SK-N-SH (cell line): ENCODE measurements at regions not wholly inside any gene's neighbourhood (a gene's known extent, or its start where the extent isn't known, plus 50 kb on each side); places are given as distances from the start of the nearest gene placed in this dataset.

Experiments used
- CTCF ChIA-PET: fragments of 300-600, 350-600 bp; formaldehyde crosslinking; extraction: SDS; loops from one replicate; lab custom pipeline; 2021; lab: Yijun Ruan, JAX
- POLR2A ChIA-PET: fragments of 350-600 bp; sonication (Branson Sonifier 250); formaldehyde crosslinking; extraction: SDS; loops from one replicate; lab custom pipeline; 2020; ENCODE audit warnings: antibody characterized with exemption, inconsistent platforms; lab: Yijun Ruan, JAX
- DNase-seq: peaks from one replicate; pipeline ENCODE4 v3.0.0; 2012
- H2AFZ ChIP-seq: fragments of 200-600 bp; sonication (generic); 2 replicates; pipeline ENCODE4 v1.8.1; 2016; ENCODE audit warnings: antibody characterized with exemption, mild to moderate bottlenecking, low read depth
- H3F3A ChIP-seq: fragments of 200-600 bp; sonication (generic); replicated peaks from 2 replicates; pipeline ENCODE3; 2016; ENCODE audit warnings: antibody characterized with exemption, mild to moderate bottlenecking; ENCODE audit not compliant: insufficient read depth
- H3K27ac ChIP-seq, 2 experiments: fragments of 200-500 bp in 1 of 2; fragments of 200-600 bp in 1 of 2; sonication (Bioruptor generic) in 1 of 2; sonication (generic), shearing (Covaris generic) in 1 of 2; 2 replicates each; pipeline versions ENCODE4 v1.5.1 to v1.6.1; 2014 to 2016; ENCODE audit warnings: low read depth in 2 of 2, inconsistent platforms in 1 of 2, low read length in 1 of 2, mild to moderate bottlenecking in 1 of 2, mixed read lengths in 1 of 2
- H3K27me3 ChIP-seq: fragments of 200-600 bp; sonication (generic), shearing (Covaris generic); 2 replicates; pipeline ENCODE4 v1.6.1; 2016; ENCODE audit warnings: mixed run types; ENCODE audit not compliant: insufficient read depth
- H3K36me3 ChIP-seq, 2 experiments: fragments of 200-500 bp in 1 of 2; fragments of 200-600 bp in 1 of 2; sonication (Bioruptor generic) in 1 of 2; sonication (generic) in 1 of 2; replicated peaks in 1 of 2; 2 replicates each; pipeline versions ENCODE3 to v1.5.1; 2014 to 2016; ENCODE audit warnings: low read length in 1 of 2, mild to moderate bottlenecking in 1 of 2; ENCODE audit not compliant: insufficient read depth in 2 of 2, control insufficient read depth in 1 of 2
- H3K4me1 ChIP-seq, 2 experiments: fragments of 200-500 bp in 1 of 2; fragments of 200-600 bp in 1 of 2; sonication (Bioruptor generic) in 1 of 2; sonication (generic), shearing (Covaris generic) in 1 of 2; 2 replicates each; pipeline versions ENCODE4 v1.5.1 to v1.6.1; 2014 to 2016; ENCODE audit warnings: low read depth in 1 of 2, low read length in 1 of 2, mixed run types in 1 of 2; ENCODE audit not compliant: insufficient read depth in 2 of 2, control insufficient read depth in 1 of 2
- H3K4me2 ChIP-seq: fragments of 200-600 bp; sonication (generic), shearing (Covaris generic); 2 replicates; pipeline ENCODE4 v1.6.1; 2017; ENCODE audit warnings: mixed run types
- H3K4me3 ChIP-seq, 2 experiments: fragments of 200-500 bp in 1 of 2; fragments of 200-600 bp in 1 of 2; sonication (Bioruptor generic) in 1 of 2; sonication (generic), shearing (Covaris generic) in 1 of 2; 2 replicates each; pipeline versions ENCODE4 v1.5.1 to v1.8.1; 2014 to 2016; ENCODE audit warnings: low read depth in 2 of 2, inconsistent platforms in 1 of 2, low read length in 1 of 2, mild to moderate bottlenecking in 1 of 2, mixed read lengths in 1 of 2, moderate library complexity in 1 of 2
- H3K79me2 ChIP-seq: fragments of 200-600 bp; sonication (generic); 2 replicates; pipeline ENCODE4 v1.8.1; 2017; ENCODE audit warnings: mild to moderate bottlenecking; ENCODE audit not compliant: insufficient read depth
- H3K9ac ChIP-seq: fragments of 200-600 bp; sonication (generic); 2 replicates; pipeline ENCODE4 v1.6.1; 2017; ENCODE audit warnings: mixed run types
- H3K9me2 ChIP-seq: fragments of 200-600 bp; sonication (generic); 2 replicates; pipeline ENCODE4 v1.6.1; 2017; ENCODE audit warnings: mixed run types
- H3K9me3 ChIP-seq: fragments of 200-600 bp; sonication (generic); 2 replicates; pipeline ENCODE4 v1.6.1; 2017; ENCODE audit warnings: mixed run types, mild to moderate bottlenecking, moderate library complexity
- H4K20me1 ChIP-seq: fragments of 200-600 bp; sonication (generic); 2 replicates; pipeline ENCODE4 v1.6.1; 2017; ENCODE audit warnings: mild to moderate bottlenecking, mixed run types; ENCODE audit not compliant: insufficient read depth
- CHD2 ChIP-seq: fragments of 150-350 bp; IDR thresholded peaks from 2 replicates; pipeline ENCODE4 v1.6.1; 2018; ENCODE audit warnings: low read length; ENCODE audit not compliant: partially characterized antibody
- CTCF ChIP-seq: fragments of 200-600 bp; sonication (generic); IDR thresholded peaks from 2 replicates; pipeline ENCODE4 v1.6.1; 2017; ENCODE audit warnings: antibody characterized with exemption, mild to moderate bottlenecking, moderate library complexity
- ELF1 ChIP-seq: IDR thresholded peaks from 2 replicates; pipeline ENCODE4 v1.4.0; 2012
- FOSL2 ChIP-seq: IDR thresholded peaks from 2 replicates; pipeline ENCODE4 v1.4.0; 2012; ENCODE audit warnings: low read depth, mild to moderate bottlenecking, moderate library complexity, borderline replicate concordance
- FOXM1 ChIP-seq: IDR thresholded peaks from 2 replicates; pipeline ENCODE4 v1.4.0; 2012; ENCODE audit warnings: low read depth, mild to moderate bottlenecking
- GABPA ChIP-seq: IDR thresholded peaks from 2 replicates; pipeline ENCODE4 v1.4.0; 2012; ENCODE audit warnings: low read depth, mild to moderate bottlenecking
- GATA2 ChIP-seq: sonication (generic); formaldehyde crosslinking; IDR thresholded peaks from 2 replicates; pipeline ENCODE4 v1.5.0; 2020; ENCODE audit warnings: mild to moderate bottlenecking, missing genetic modification reagents
- MXI1 ChIP-seq: IDR thresholded peaks from 2 replicates; pipeline ENCODE4 v1.6.1; 2012; ENCODE audit warnings: mild to moderate bottlenecking, low read depth, low read length, improper control_type of control experiment
- PBX3 ChIP-seq: IDR thresholded peaks from 2 replicates; pipeline ENCODE4; 2012
- RAD21 ChIP-seq: IDR thresholded peaks from 2 replicates; pipeline ENCODE4 v1.6.1; 2012; ENCODE audit warnings: mild to moderate bottlenecking, low read length
- RCOR1 ChIP-seq: fragments of 150-350 bp; IDR thresholded peaks from 2 replicates; pipeline ENCODE4 v1.6.1; 2017; ENCODE audit warnings: antibody characterized with exemption, low read length
- RFX5 ChIP-seq: IDR thresholded peaks from 2 replicates; pipeline ENCODE4 v1.6.1; 2012; ENCODE audit warnings: mild to moderate bottlenecking, improper control_type of control experiment, low read length
- RXRA ChIP-seq: IDR thresholded peaks from 2 replicates; pipeline ENCODE4 v1.4.0; 2012; ENCODE audit warnings: low read depth, mild to moderate bottlenecking, borderline replicate concordance
- SIN3A ChIP-seq: IDR thresholded peaks from 2 replicates; pipeline ENCODE4 v1.6.1; 2012; ENCODE audit warnings: low read depth, mild to moderate bottlenecking, low read length, moderate library complexity, borderline replicate concordance
- TAF1 ChIP-seq: IDR thresholded peaks from 2 replicates; pipeline ENCODE4 v1.6.1; 2012; ENCODE audit warnings: low read depth, mild to moderate bottlenecking, low read length, moderate library complexity, borderline replicate concordance
- TCF12 ChIP-seq: IDR thresholded peaks from 2 replicates; pipeline ENCODE4 v1.4.0; 2012
- USF1 ChIP-seq: IDR thresholded peaks from 2 replicates; pipeline ENCODE4 v1.4.0; 2012; ENCODE audit warnings: low read depth, borderline replicate concordance
- YY1 ChIP-seq: IDR thresholded peaks from 2 replicates; pipeline ENCODE4 v1.4.0; 2012; ENCODE audit warnings: low read depth, mild to moderate bottlenecking
- WGBS: methylation state at CpG from one replicate; pipeline ENCODE4 v1.1.6; 2017; ENCODE audit warnings: low lambda C conversion rate; 5-methylcytosine and 5-hydroxymethylcytosine counted together
- TF ChIP-seq, protein P1 (sequence below): IDR thresholded peaks from 2 replicates; pipeline ENCODE4 v1.4.0; 2012; ENCODE audit warnings: low read depth

- Histone ChIP-seq H2AFZ (no peak overlapping the region), H3K79me2 (no peaks in the 10 kb centered on the region), H3K4me1 (no peaks in the 10 kb centered on the region), H3K27ac (no peak overlapping the region), H3K27me3 (peaks cover 43% of the 10 kb centered on the region), H3K4me3 (no peak overlapping the region), H4K20me1 (no peaks in the 10 kb centered on the region), H3K4me2 (no peak overlapping the region), H3K9ac (no peak overlapping the region), H3K9me3 (no peaks in the 10 kb centered on the region), H3F3A (no peaks in the 10 kb centered on the region), H3K36me3 (no peaks in the 10 kb centered on the region), H3K9me2 (no peaks in the 10 kb centered on the region)
- CTCF ChIA-PET: no interaction called here
- TF ChIP-seq YY1 (no peak), CTCF (no peak), RAD21 (no peak), TAF1 (no peak), FOSL2 (no peak), MXI1 (no peak), SIN3A (no peak), TCF12 (no peak), CHD2 (no peak), RCOR1 (no peak), ELF1 (no peak), RFX5 (no peak), PBX3 (no peak), GATA2 (CRISPR knock-in tag) (no peak), USF1 (no peak), RXRA (no peak), GABPA (no peak), FOXM1 (no peak)
- TF ChIP-seq, protein P1, sequence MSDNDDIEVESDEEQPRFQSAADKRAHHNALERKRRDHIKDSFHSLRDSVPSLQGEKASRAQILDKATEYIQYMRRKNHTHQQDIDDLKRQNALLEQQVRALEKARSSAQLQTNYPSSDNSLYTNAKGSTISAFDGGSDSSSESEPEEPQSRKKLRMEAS: no peak
- DNase-seq: no peak
- WGBS: 12% methylated on average over 31 of the region's 32 CpGs
- POLR2A ChIA-PET: no interaction called here
These were observed 236.2 kb downstream of the IRX2 start for GRCh38 chr5:2515180-2515764.
